Activated naive CD4-positive, alpha-beta T cell treated with anti-CD3 and anti-CD28 coated beads for 36 hours (primary cell): ENCODE measurements at regions not wholly inside any gene's neighbourhood (a gene's known extent, or its start where the extent isn't known, plus 50 kb on each side); places are given as distances from the start of the nearest gene placed in this dataset.
"Not testable (repeated sequence)": the region's sequence is repeated elsewhere in the genome, so short reads cannot be mapped to it uniquely, and the experiment has no call there.

Experiments used
- CTCF ChIA-PET: fragments of 350-600 bp; sonication (Branson Sonifier 250); formaldehyde crosslinking; loops from one replicate; lab custom pipeline; 2021; ENCODE audit warnings: antibody characterized with exemption; lab: Charles Lee
- DNase-seq: peaks from one replicate; pipeline ENCODE4 v3.0.0-alpha.2; 2020
- H3K27ac Mint-ChIP-seq: one replicate; pipeline ENCODE4 v1.8.0; 2021; ENCODE audit warnings: mild to moderate bottlenecking, mixed read lengths
- H3K27me3 Mint-ChIP-seq: one replicate; pipeline ENCODE4 v1.8.0; 2021; ENCODE audit warnings: low read depth, mixed read lengths
- H3K36me3 Mint-ChIP-seq: one replicate; pipeline ENCODE4 v1.8.0; 2021; ENCODE audit warnings: low read depth, mixed read lengths
- H3K4me1 Mint-ChIP-seq: one replicate; pipeline ENCODE4 v1.8.0; 2021; ENCODE audit warnings: low read depth, mixed read lengths
- H3K4me3 Mint-ChIP-seq: one replicate; pipeline ENCODE4 v1.8.0; 2021; ENCODE audit warnings: mild to moderate bottlenecking, moderate library complexity, mixed read lengths
- H3K9me3 Mint-ChIP-seq: one replicate; pipeline ENCODE4 v1.8.0; 2021; ENCODE audit warnings: mixed read lengths
- intact Hi-C: fragments of 100-400 bp; cut with micrococcal nuclease; formaldehyde crosslinking; loops from one replicate; pipeline ENCODE4 v1.15.1; 2023

DNA sequence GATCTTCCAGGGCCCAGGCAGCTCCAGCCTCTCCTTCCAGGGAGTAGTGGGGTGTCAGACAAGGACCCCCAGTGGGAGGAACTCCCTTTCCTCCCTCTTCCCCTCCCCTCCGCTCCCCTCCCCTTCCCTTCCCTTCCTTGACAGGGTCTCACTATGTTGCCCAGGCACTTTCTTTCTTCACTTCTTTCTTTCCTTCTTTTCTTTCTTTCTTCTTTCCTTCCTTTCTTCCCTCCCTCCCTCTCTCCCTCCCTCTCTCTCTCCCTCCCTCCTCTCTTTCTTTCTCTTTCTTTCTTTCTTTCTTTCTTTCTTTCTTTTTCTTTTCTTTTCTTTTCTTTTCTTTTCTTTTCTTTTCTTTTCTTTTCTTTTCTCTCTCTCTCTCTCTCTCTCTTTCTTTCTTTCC lies 76.6 kb upstream of the LYZL2 start:
- CTCF ChIA-PET: interaction anchor here (1.6 to 2.6 kb wide), 3 partner anchors 10 to 19 kb away, joined by 4 to 13 read pairs (median 6); no protein-coding TSS in a partner anchor
- Mint-ChIP-seq H3K27ac (peak overlapping the region; percentile 99), H3K4me3 (peak overlapping the region; percentile 83), H3K4me1 (peaks cover 50% of the 10 kb centered on the region)
- H3K27me3 Mint-ChIP-seq, intact Hi-C loops, H3K36me3 Mint-ChIP-seq, H3K9me3 Mint-ChIP-seq, DNase-seq: not testable (repeated sequence)

DNA sequence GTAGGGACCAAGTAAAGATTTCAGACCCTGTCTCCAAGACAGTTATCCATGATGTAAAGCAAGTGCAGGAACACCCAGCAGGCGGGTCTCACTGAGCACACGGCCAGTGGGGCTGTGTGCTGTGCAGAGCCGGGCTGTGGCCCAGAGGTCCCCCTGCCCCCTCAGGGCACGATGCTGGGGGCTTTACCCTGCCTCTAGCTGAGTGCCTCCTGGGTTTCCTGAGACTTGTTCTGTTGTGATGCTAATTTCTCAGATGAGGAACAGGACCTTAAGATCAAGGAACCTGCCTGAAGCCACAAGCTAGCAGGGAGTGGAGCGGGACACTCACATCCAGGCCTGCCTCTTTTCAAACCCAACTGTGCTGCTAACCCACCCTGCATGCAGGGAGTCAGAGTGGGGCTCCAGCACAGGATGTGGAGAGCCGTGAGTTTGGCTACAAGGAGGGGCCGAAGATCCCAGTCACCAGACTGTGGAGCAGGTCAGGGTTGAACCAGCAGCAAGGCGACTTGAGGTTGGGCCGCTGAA lies 76.1 kb upstream of the LYZL2 start:
- Mint-ChIP-seq H3K27ac (peak overlapping the region; percentile 99), H3K27me3 (no peaks in the 10 kb centered on the region), H3K4me3 (peak overlapping the region; percentile 83)

DNA sequence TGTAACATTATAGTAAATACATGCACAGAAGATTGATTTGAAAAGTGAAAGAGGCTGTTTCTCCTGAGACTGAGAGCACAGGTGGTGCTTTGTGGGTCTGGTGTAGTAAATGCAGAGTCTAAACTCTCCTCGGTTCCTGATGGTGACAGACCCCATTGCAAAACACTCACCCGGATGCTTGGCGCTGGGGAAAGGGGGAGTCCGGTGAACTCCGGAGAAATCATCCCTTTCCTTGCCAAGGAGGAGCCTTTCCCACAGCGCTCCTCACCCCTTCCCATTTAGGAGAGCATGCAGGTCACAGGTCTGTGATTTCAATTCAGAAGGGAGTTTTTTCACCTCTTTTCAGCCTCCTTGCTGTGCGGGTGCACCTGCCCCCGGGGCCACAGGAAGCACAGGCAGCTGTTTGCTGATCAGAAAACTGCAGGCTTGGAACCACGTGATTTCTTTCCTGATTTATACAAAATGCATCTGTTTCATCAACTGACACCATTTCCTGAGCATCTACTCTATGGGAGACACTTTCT lies 75.6 kb upstream of the LYZL2 start:
- Mint-ChIP-seq H3K4me3 (peak overlapping the region; percentile 83), H3K27ac (peak overlapping the region; percentile 99), H3K27me3 (no peaks in the 10 kb centered on the region), H3K36me3 (no peaks in the 10 kb centered on the region), H3K9me3 (no peaks in the 10 kb centered on the region), H3K4me1 (peaks cover 57% of the 10 kb centered on the region)
- intact Hi-C loops: loop anchor here (1.0 to 2.0 kb wide), 3 partner anchors 10 to 1040 kb away; no protein-coding TSS in a partner anchor
- peak; percentile 69 for DNase-seq
- CTCF ChIA-PET: interaction anchor here (0.6 to 2.6 kb wide), 4 partner anchors 14 to 390 kb away, joined by 3 to 13 read pairs (median 4); no protein-coding TSS in a partner anchor

More for the DNA sequence above, 76.1 kb upstream of the LYZL2 start:
- DNase-seq: peak; percentile 50
- H3K4me1 Mint-ChIP-seq: peaks cover 51% of the 10 kb centered on the region
- CTCF ChIA-PET: interaction anchor here (1.9 to 2.6 kb wide), 2 partner anchors 13 to 19 kb away, joined by 4 to 13 read pairs; no protein-coding TSS in a partner anchor
- H3K36me3 Mint-ChIP-seq: no peaks in the 10 kb centered on the region
- intact Hi-C loops: loop anchor here (1.0 to 2.0 kb wide), 3 partner anchors 10 to 1040 kb away; no protein-coding TSS in a partner anchor
- H3K9me3 Mint-ChIP-seq: no peaks in the 10 kb centered on the region

- intact Hi-C loops: loop anchor here (1.0 to 5.0 kb wide), 7 partner anchors 9 to 1628 kb away; no protein-coding TSS in a partner anchor
- Mint-ChIP-seq H3K27ac (peak overlapping the region; percentile 99), H3K4me1 (peaks cover 62% of the 10 kb centered on the region), H3K4me3 (peak overlapping the region; percentile 83)
- H3K36me3 Mint-ChIP-seq, H3K27me3 Mint-ChIP-seq, H3K9me3 Mint-ChIP-seq: not testable (repeated sequence)
- CTCF ChIA-PET: interaction anchor here (0.6 to 2.6 kb wide), 4 partner anchors 14 to 391 kb away, joined by 3 to 13 read pairs (median 4); no protein-coding TSS in a partner anchor
- peak; percentile 70 for DNase-seq
These were observed 75.1 kb upstream of the LYZL2 start for GRCh38 chr10:30704601-30705100.

GRCh38 chr10:30704026-30704600 lies 74.6 kb upstream of the LYZL2 start:
- Mint-ChIP-seq H3K27me3 (no peaks in the 10 kb centered on the region), H3K27ac (peak overlapping the region; percentile 99), H3K4me3 (peak overlapping the region; percentile 83), H3K4me1 (peaks cover 66% of the 10 kb centered on the region), H3K9me3 (no peaks in the 10 kb centered on the region), H3K36me3 (no peaks in the 10 kb centered on the region)
- CTCF ChIA-PET: interaction anchor here (0.6 to 2.6 kb wide), 4 partner anchors 15 to 392 kb away, joined by 3 to 13 read pairs (median 4); no protein-coding TSS in a partner anchor
- intact Hi-C loops: loop anchor here (2.0 to 5.0 kb wide), 5 partner anchors 267 to 1628 kb away; no protein-coding TSS in a partner anchor
- DNase-seq: peak; percentile 32

GRCh38 chr10:30703446-30703845 lies 73.9 kb upstream of the LYZL2 start:
- H3K27me3 Mint-ChIP-seq, H3K36me3 Mint-ChIP-seq, H3K9me3 Mint-ChIP-seq, DNase-seq: not testable (repeated sequence)
- intact Hi-C loops: loop anchor here (5.0 kb wide), 4 partner anchors 284 to 1629 kb away; no protein-coding TSS in a partner anchor
- CTCF ChIA-PET: interaction anchor here (0.6 to 3.0 kb wide), 4 partner anchors 15 to 1042 kb away, joined by 3 to 19 read pairs (median 5); no protein-coding TSS in a partner anchor
- peak overlapping the region; percentile 99 for H3K27ac Mint-ChIP-seq
- H3K4me3 Mint-ChIP-seq: peak overlapping the region; percentile 28
- H3K4me1 Mint-ChIP-seq: peaks cover 67% of the 10 kb centered on the region

DNA sequence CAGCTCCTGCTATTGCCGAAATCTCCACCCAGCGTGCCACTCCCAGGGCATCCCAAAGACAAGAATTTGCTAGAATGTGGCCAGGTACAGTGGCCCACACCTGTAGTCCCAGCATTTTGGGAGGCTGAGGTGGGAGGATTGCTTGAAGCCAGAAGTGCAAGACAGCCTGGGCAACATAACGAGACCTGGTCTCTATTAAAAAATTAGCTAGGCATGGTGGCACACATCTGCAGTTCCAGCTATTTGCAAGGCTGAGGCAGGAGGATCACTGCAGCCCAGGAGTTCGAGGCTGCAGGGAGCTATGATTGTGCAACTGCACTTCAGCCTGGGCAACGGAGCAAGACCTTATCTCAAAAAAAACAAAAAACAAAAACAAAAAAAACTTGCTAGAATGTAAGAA lies 73.3 kb upstream of the LYZL2 start:
- no peaks in the 10 kb centered on the region for H3K9me3 Mint-ChIP-seq
- intact Hi-C loops: loop anchor here (5.0 kb wide), 4 partner anchors 284 to 1629 kb away; no protein-coding TSS in a partner anchor
- DNase-seq: no peak
- H3K27me3 Mint-ChIP-seq: no peaks in the 10 kb centered on the region
- peak overlapping the region; percentile 53 for H3K4me3 Mint-ChIP-seq
- H3K27ac Mint-ChIP-seq: peak overlapping the region; percentile 88
- CTCF ChIA-PET: interaction anchor here (0.6 to 3.0 kb wide), 4 partner anchors 12 to 1042 kb away, joined by 3 to 19 read pairs (median 3); no protein-coding TSS in a partner anchor
- peaks cover 73% of the 10 kb centered on the region for H3K4me1 Mint-ChIP-seq
- no peaks in the 10 kb centered on the region for H3K36me3 Mint-ChIP-seq

DNA sequence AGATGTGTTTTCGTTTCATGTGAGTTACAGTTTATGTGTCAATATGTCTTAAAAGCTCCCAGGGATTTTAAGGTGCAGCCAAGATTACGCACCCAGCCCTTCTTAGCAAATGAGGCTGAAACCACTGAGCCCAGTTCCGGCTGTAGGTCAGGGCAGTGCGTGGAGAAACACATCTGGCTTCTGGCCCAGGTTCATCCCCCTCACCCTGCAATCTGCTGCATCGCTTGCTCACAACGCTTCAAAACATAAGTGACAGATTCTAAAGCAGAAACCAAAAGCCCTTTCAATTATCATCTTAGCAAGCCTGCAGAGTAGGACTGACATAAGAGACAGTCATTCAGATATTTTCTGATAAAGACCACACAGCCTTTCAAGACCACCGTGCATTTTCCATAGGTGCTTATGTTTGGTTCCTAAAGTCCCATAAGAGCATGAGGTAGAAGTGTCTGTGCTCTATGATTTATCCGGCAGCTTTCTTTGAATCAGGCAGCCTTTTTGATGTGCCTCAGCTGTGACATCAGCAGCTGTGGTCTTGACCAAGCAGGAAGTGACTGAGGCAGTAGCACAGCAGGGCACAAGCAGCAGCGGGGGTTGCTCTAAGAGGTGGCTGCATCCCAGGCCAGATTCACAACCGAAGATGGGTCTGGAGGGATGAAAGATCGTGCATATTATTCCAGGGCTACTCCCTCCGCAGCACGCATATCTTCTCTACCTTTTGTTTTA lies 72.1 kb upstream of the LYZL2 start:
- CTCF ChIA-PET: interaction anchor here (0.6 to 3.0 kb wide), 3 partner anchors 9 to 17 kb away, joined by 3 to 19 read pairs (median 3); no protein-coding TSS in a partner anchor
- H3K27ac Mint-ChIP-seq: peak overlapping the region; percentile 88
- H3K27me3 Mint-ChIP-seq: no peaks in the 10 kb centered on the region
- peak; percentile 93 for DNase-seq
- H3K36me3 Mint-ChIP-seq: no peaks in the 10 kb centered on the region
- H3K4me3 Mint-ChIP-seq: peak overlapping the region; percentile 50
- intact Hi-C loops: loop anchor here (1.0 to 5.0 kb wide), 13 partner anchors 173 to 1631 kb away; no protein-coding TSS in a partner anchor
- H3K4me1 Mint-ChIP-seq: peaks cover 85% of the 10 kb centered on the region
- no peaks in the 10 kb centered on the region for H3K9me3 Mint-ChIP-seq

GRCh38 chr10:30697806-30698205 lies 68.3 kb upstream of the LYZL2 start:
- Mint-ChIP-seq H3K27ac (peak overlapping the region; percentile 67), H3K9me3 (no peaks in the 10 kb centered on the region), H3K36me3 (no peaks in the 10 kb centered on the region), H3K4me1 (peaks cover 75% of the 10 kb centered on the region), H3K27me3 (no peaks in the 10 kb centered on the region), H3K4me3 (no peak overlapping the region)
- CTCF ChIA-PET: interaction anchor here (0.6 to 3.9 kb wide), 5 partner anchors 11 to 107 kb away, joined by 3 to 23 read pairs (median 3); no protein-coding TSS in a partner anchor
- intact Hi-C loops: no loop called here
- DNase-seq: no peak

DNA sequence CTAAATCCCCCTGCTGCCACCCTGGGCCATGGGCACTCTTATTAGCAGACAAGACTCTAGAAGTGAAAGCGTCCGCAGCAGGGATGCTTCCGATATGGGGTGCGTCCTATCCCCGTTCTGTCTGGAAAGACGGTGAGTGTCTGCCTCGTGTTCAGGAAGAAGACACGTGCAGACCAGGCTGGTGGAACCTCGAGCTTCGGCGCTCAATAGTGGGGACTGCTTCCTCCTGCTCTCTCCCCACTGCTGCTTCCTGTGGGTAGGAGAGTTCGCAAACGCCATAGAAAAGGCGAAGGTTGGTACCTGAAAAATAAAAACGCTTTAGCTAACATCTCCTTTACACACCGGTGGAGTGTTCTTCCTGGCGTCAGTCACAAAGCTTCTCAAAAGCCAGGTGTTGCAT lies 67.7 kb upstream of the LYZL2 start:
- H3K9me3 Mint-ChIP-seq, H3K27me3 Mint-ChIP-seq, H3K36me3 Mint-ChIP-seq, DNase-seq, intact Hi-C loops, H3K4me3 Mint-ChIP-seq: not testable (repeated sequence)
- Mint-ChIP-seq H3K4me1 (peaks cover 69% of the 10 kb centered on the region), H3K27ac (peak overlapping the region; percentile 67)
- CTCF ChIA-PET: interaction anchor here (1.2 to 3.9 kb wide), 3 partner anchors 10 to 29 kb away, joined by 3 to 23 read pairs (median 3); no protein-coding TSS in a partner anchor

GRCh38 chr10:30696416-30697185 lies 67.0 kb upstream of the LYZL2 start:
- DNase-seq, H3K36me3 Mint-ChIP-seq, H3K9me3 Mint-ChIP-seq, intact Hi-C loops, H3K27me3 Mint-ChIP-seq, H3K4me3 Mint-ChIP-seq: not testable (repeated sequence)
- peak overlapping the region; percentile 84 for H3K27ac Mint-ChIP-seq
- CTCF ChIA-PET: interaction anchor here (1.2 to 3.9 kb wide), 4 partner anchors 10 to 57 kb away, joined by 3 to 23 read pairs (median 4); no protein-coding TSS in a partner anchor
- H3K4me1 Mint-ChIP-seq: peaks cover 65% of the 10 kb centered on the region
